NB4 (cell line): ENCODE measurements at regions not wholly inside any gene's neighbourhood (a gene's known extent, or its start where the extent isn't known, plus 50 kb on each side); places are given as distances from the start of the nearest gene placed in this dataset.

Experiments
- POLR2A ChIP-seq: IDR thresholded peaks from 2 replicates; pipeline ENCODE4 v1.6.1; 2011; ENCODE audit warnings: mild to moderate bottlenecking; ENCODE audit not compliant: insufficient read length; ENCODE audit errors: extremely low read depth
- TF ChIP-seq, protein P1 (sequence below): IDR thresholded peaks from one replicate; pipeline ENCODE4 v1.5.1; 2012; ENCODE audit warnings: low read depth, low read length
- TF ChIP-seq, protein P2 (sequence below): IDR thresholded peaks from 2 replicates; pipeline ENCODE4 v1.6.1; 2011; ENCODE audit warnings: low read depth, low read length

DNA sequence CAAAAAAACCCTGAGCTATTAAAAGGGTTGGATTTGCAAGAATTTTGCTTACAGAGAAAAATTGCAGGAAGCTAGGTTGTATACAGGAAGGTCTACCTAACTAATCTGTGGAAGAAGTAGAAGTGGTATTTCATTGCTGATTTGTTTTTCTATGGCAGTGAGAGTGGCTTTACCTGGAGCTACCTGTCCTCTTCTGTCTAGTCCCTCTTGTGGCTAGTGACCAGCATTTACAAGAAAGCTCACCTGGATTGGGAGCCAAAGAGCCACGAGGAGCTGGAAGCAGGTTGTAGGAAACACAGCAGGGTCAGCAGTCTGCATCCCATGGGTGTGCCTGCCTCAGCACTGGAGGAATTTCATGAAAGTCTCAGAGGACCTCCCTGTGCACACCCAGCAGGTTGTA is 120.3 kb upstream of the RALGAPA2 start:
- no peak for TF ChIP-seq POLR2A
- TF ChIP-seq, protein P1, sequence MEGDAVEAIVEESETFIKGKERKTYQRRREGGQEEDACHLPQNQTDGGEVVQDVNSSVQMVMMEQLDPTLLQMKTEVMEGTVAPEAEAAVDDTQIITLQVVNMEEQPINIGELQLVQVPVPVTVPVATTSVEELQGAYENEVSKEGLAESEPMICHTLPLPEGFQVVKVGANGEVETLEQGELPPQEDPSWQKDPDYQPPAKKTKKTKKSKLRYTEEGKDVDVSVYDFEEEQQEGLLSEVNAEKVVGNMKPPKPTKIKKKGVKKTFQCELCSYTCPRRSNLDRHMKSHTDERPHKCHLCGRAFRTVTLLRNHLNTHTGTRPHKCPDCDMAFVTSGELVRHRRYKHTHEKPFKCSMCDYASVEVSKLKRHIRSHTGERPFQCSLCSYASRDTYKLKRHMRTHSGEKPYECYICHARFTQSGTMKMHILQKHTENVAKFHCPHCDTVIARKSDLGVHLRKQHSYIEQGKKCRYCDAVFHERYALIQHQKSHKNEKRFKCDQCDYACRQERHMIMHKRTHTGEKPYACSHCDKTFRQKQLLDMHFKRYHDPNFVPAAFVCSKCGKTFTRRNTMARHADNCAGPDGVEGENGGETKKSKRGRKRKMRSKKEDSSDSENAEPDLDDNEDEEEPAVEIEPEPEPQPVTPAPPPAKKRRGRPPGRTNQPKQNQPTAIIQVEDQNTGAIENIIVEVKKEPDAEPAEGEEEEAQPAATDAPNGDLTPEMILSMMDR: no peak
- TF ChIP-seq, protein P2, sequence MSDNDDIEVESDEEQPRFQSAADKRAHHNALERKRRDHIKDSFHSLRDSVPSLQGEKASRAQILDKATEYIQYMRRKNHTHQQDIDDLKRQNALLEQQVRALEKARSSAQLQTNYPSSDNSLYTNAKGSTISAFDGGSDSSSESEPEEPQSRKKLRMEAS: no peak
